ENCODE measurements at regions not wholly inside any gene's neighbourhood (a gene's known extent, or its start where the extent isn't known, plus 50 kb on each side); places are given as distances from the start of the nearest gene placed in this dataset.

GRCh38 chr2:9141091-9141667, 65.4 kb upstream of the ASAP2 start:
- DNase-seq, result no peak
- no peak overlapping the region for H3K4me3 ChIP-seq
- no peak for TF ChIP-seq CTCF (IDR thresholded peaks at IDR 0.05)
- no peak for TF ChIP-seq POLR2A (IDR thresholded peaks at IDR 0.05)
- no peak for TF ChIP-seq EP300 (IDR thresholded peaks at IDR 0.05)
- no peak for TF ChIP-seq POLR2AphosphoS5 (IDR thresholded peaks at IDR 0.05)
- H3K4me1 ChIP-seq, result peaks cover 10 to 60% (median 29%) of the 10 kb centered on the region in 4 donors
- intact Hi-C loops (cut with DNase I; ENCODE audit: low total_unique reads), result loop anchor here (5.0 kb wide), 1 partner anchor 191 kb away; no protein-coding TSS in a partner anchor
- WGBS, 5 donors, result 80 to 94% (median 85%) methylated on average over 5 to 6 of the region's 6 CpGs
- no peak overlapping the region for H3K27ac ChIP-seq
- H3K9me3 ChIP-seq, result no peaks in the 10 kb centered on the region
- no peaks in the 10 kb centered on the region for H3K36me3 ChIP-seq
- H3K27me3 ChIP-seq, result no peaks in the 10 kb centered on the region

GRCh38 chr2:9140645-9141044, 66.0 kb upstream of the ASAP2 start:
- DNase-seq, result no peak
- WGBS, 5 donors, result 74 to 86% (median 80%) methylated on average over 7 of the region's 7 CpGs
- no peak overlapping the region for H3K4me3 ChIP-seq
- no peaks in the 10 kb centered on the region for H3K27me3 ChIP-seq
- intact Hi-C loops (cut with DNase I; ENCODE audit: low total_unique reads), result loop anchor here (5.0 kb wide), 1 partner anchor 192 kb away; no protein-coding TSS in a partner anchor
- no peaks in the 10 kb centered on the region for H3K36me3 ChIP-seq
- no peaks in the 10 kb centered on the region for H3K9me3 ChIP-seq
- peaks cover 10 to 60% (median 29%) of the 10 kb centered on the region in 4 donors for H3K4me1 ChIP-seq
- no peak for TF ChIP-seq POLR2AphosphoS5 (IDR thresholded peaks at IDR 0.05)
- no peak for TF ChIP-seq CTCF (IDR thresholded peaks at IDR 0.05)
- TF ChIP-seq EP300 (IDR thresholded peaks at IDR 0.05), result no peak
- TF ChIP-seq POLR2A (IDR thresholded peaks at IDR 0.05), result no peak
- no peak overlapping the region for H3K27ac ChIP-seq

GRCh38 chr2:9139491-9140443, 66.8 kb upstream of the ASAP2 start:
- Histone ChIP-seq H3K4me3 (no peak overlapping the region), H3K27me3 (no peaks in the 10 kb centered on the region), H3K36me3 (no peaks in the 10 kb centered on the region), H3K4me1 (peaks cover 10 to 55% (median 28%) of the 10 kb centered on the region in 4 donors), H3K27ac (no peak overlapping the region), H3K9me3 (no peaks in the 10 kb centered on the region)
- no peak for TF ChIP-seq EP300 (IDR thresholded peaks at IDR 0.05)
- TF ChIP-seq POLR2AphosphoS5 (IDR thresholded peaks at IDR 0.05), result no peak
- no peak for TF ChIP-seq POLR2A (IDR thresholded peaks at IDR 0.05)
- TF ChIP-seq CTCF (IDR thresholded peaks at IDR 0.05), result peak in 5 of 7 experiments; percentile 69 to 88 (median 74)
- 35 to 48% (median 37%) methylated on average over 13 to 19 of the region's 19 CpGs for WGBS, 5 donors
- peak; percentile 84 to 90 for DNase-seq
- intact Hi-C loops (cut with DNase I; ENCODE audit: low total_unique reads), result loop anchor here (5.0 kb wide), 2 partner anchors 193 to 262 kb away; no protein-coding TSS in a partner anchor

- WGBS, 5 donors, result 64 to 81% (median 71%) methylated on average over 16 to 24 of the region's 24 CpGs
- H3K36me3 ChIP-seq, result no peaks in the 10 kb centered on the region
- H3K4me3 ChIP-seq, result peak overlapping the region in 1 of 4 donors; percentile 17
- intact Hi-C loops (cut with DNase I; ENCODE audit: low total_unique reads), result loop anchor here (5.0 kb wide), 1 partner anchor 260 kb away; no protein-coding TSS in a partner anchor
- peaks cover 5 to 34% (median 10%) of the 10 kb centered on the region in 4 donors for H3K4me1 ChIP-seq
- no peaks in the 10 kb centered on the region for H3K27me3 ChIP-seq
- DNase-seq, result peak in 1 of 2 donors; percentile 41
- H3K27ac ChIP-seq, result peak overlapping the region; percentile 71 to 86 (median 75)
- TF ChIP-seq POLR2A (IDR thresholded peaks at IDR 0.05) (no peak), POLR2AphosphoS5 (IDR thresholded peaks at IDR 0.05) (no peak), EP300 (IDR thresholded peaks at IDR 0.05) (no peak), CTCF (IDR thresholded peaks at IDR 0.05) (no peak)
- peaks cover 0 to 18% (median 2%) of the 10 kb centered on the region in 4 donors for H3K9me3 ChIP-seq
Observed at GRCh38 chr2:9137379-9138150, 69.0 kb upstream of the ASAP2 start.

All from stomach (tissue), 8 donors.